Thyroid gland (tissue), 4 donors: ENCODE measurements at regions not wholly inside any gene's neighbourhood (a gene's known extent, or its start where the extent isn't known, plus 50 kb on each side); places are given as distances from the start of the nearest gene placed in this dataset.

Source experiments
- DNase-seq, 2 donors: peaks; one replicate each; pipeline ENCODE4 v3.0.0-alpha.2; 2019
- H3K27ac ChIP-seq, 3 donors: fragments of 200-600 bp; sonication (generic); 1 replicate in 2 of 3; 2 replicates in 1 of 3; pipeline ENCODE4 v1.5.1; 2016 to 2019; ENCODE audit warnings: mild to moderate bottlenecking in 1 of 3, moderate library complexity in 1 of 3
- H3K27me3 ChIP-seq: fragments of 200-600 bp; sonication (generic); one replicate; pipeline ENCODE4 v1.5.1; 2019
- H3K36me3 ChIP-seq, 2 donors: fragments of 200-600 bp; sonication (generic); one replicate each; pipeline ENCODE4 v1.5.1; 2016 to 2019
- H3K4me1 ChIP-seq, 2 donors: fragments of 200-600 bp; sonication (generic); one replicate each; pipeline ENCODE4 v1.5.1; 2017 to 2019
- H3K4me3 ChIP-seq, 3 donors: fragments of 200-600 bp; sonication (generic); replicated peaks in 1 of 3; 1 replicate in 2 of 3; 2 replicates in 1 of 3; pipeline ENCODE4 v1.5.1; 2016; ENCODE audit warnings: mild to moderate bottlenecking in 1 of 3
- H3K9me3 ChIP-seq: fragments of 200-600 bp; sonication (generic); one replicate; pipeline ENCODE4 v1.5.1; 2017
- CTCF ChIP-seq, 6 experiments: fragments of 200-600 bp in 3 of 6; fragments of 450-650 bp in 3 of 6; sonication (generic) in 3 of 6; IDR thresholded peaks; one replicate each; pipeline ENCODE4 v1.5.1; 2016 to 2019; ENCODE audit warnings: antibody characterized with exemption in 6 of 6, mild to moderate bottlenecking in 2 of 6, inconsistent platforms in 1 of 6, moderate library complexity in 1 of 6
- POLR2A ChIP-seq, 2 donors: fragments of 450-650 bp; IDR thresholded peaks; one replicate each; pipeline ENCODE4 v1.6.1; 2017; ENCODE audit warnings: antibody characterized with exemption in 2 of 2, mild to moderate bottlenecking in 2 of 2, moderate library complexity in 1 of 2
- WGBS, 2 donors: methylation state at CpG; one replicate each; pipeline ENCODE4 v1.1.5; 2017; 5-methylcytosine and 5-hydroxymethylcytosine counted together
- intact Hi-C: fragments of 100-400 bp; cut with DNase I; formaldehyde crosslinking; loops from one replicate; pipeline ENCODE4 v1.15.1; 2023

- intact Hi-C loops, result no loop called here
- 30 to 52% methylated on average over 4 of the region's 4 CpGs for WGBS, 2 donors
- no peak for TF ChIP-seq POLR2A (IDR thresholded peaks at IDR 0.05)
- TF ChIP-seq CTCF (IDR thresholded peaks at IDR 0.05), result no peak
- no peak for DNase-seq
- Histone ChIP-seq H3K27ac (no peak overlapping the region), H3K4me3 (no peak overlapping the region), H3K4me1 (no peaks in the 10 kb centered on the region), H3K9me3 (no peaks in the 10 kb centered on the region), H3K36me3 (no peaks in the 10 kb centered on the region), H3K27me3 (no peaks in the 10 kb centered on the region)
Observed at GRCh38 chr2:223141606-223142005, 89.6 kb downstream of the KCNE4 start.

GRCh38 chr2:223142118-223142517 lies 90.1 kb downstream of the KCNE4 start:
- no peak overlapping the region for H3K4me3 ChIP-seq
- no peaks in the 10 kb centered on the region for H3K4me1 ChIP-seq
- intact Hi-C loops, result no loop called here
- no peaks in the 10 kb centered on the region for H3K36me3 ChIP-seq
- TF ChIP-seq CTCF (IDR thresholded peaks at IDR 0.05), result no peak
- TF ChIP-seq POLR2A (IDR thresholded peaks at IDR 0.05), result no peak
- WGBS, 2 donors, result 84 to 85% methylated on average over 7 of the region's 7 CpGs
- H3K9me3 ChIP-seq, result no peaks in the 10 kb centered on the region
- H3K27me3 ChIP-seq, result no peaks in the 10 kb centered on the region
- no peak overlapping the region for H3K27ac ChIP-seq
- DNase-seq, result no peak

- no peak overlapping the region for H3K4me3 ChIP-seq
- WGBS, 2 donors, result 88 to 92% methylated on average over 3 of the region's 3 CpGs
- no peak overlapping the region for H3K27ac ChIP-seq
- H3K9me3 ChIP-seq, result no peaks in the 10 kb centered on the region
- no peaks in the 10 kb centered on the region for H3K4me1 ChIP-seq
- no peak for DNase-seq
- no peak for TF ChIP-seq CTCF (IDR thresholded peaks at IDR 0.05)
- no peak for TF ChIP-seq POLR2A (IDR thresholded peaks at IDR 0.05)
- intact Hi-C loops, result no loop called here
- no peaks in the 10 kb centered on the region for H3K27me3 ChIP-seq
- H3K36me3 ChIP-seq, result no peaks in the 10 kb centered on the region
Observed at GRCh38 chr2:223147431-223147830, 95.4 kb downstream of the KCNE4 start.

- 44 to 56% methylated on average over 3 of the region's 3 CpGs for WGBS, 2 donors
- H3K27ac ChIP-seq, result no peak overlapping the region
- H3K4me1 ChIP-seq, result no peaks in the 10 kb centered on the region
- intact Hi-C loops, result no loop called here
- H3K9me3 ChIP-seq, result no peaks in the 10 kb centered on the region
- DNase-seq, result no peak
- no peak for TF ChIP-seq POLR2A (IDR thresholded peaks at IDR 0.05)
- no peak for TF ChIP-seq CTCF (IDR thresholded peaks at IDR 0.05)
- no peak overlapping the region for H3K4me3 ChIP-seq
- H3K27me3 ChIP-seq, result no peaks in the 10 kb centered on the region
- H3K36me3 ChIP-seq, result no peaks in the 10 kb centered on the region
Observed at GRCh38 chr2:223148516-223148915, 96.5 kb downstream of the KCNE4 start.

DNA sequence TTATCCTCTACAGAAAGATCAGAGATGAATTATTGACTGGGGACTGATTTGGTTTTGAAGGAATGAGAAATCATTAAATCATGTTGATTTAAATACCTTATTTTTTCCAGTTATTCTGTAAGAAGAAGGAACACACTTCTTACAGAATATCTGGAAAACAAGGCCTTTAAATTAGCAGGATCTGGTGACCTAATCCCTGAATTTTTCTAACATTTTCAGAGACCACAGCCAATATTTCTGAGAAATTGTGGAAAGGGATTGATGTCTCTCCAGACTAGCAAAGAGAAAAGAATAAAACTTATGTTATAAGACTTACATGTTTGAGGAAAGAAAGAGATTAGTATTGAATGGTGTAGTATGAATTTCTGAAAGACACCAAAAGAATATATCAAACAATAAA lies 104.0 kb downstream of the KCNE4 start:
- Histone ChIP-seq H3K27me3 (no peaks in the 10 kb centered on the region), H3K36me3 (no peaks in the 10 kb centered on the region), H3K9me3 (no peaks in the 10 kb centered on the region), H3K4me3 (no peak overlapping the region), H3K27ac (no peak overlapping the region), H3K4me1 (no peaks in the 10 kb centered on the region)
- DNase-seq, result no peak
- intact Hi-C loops, result no loop called here
- no peak for TF ChIP-seq POLR2A (IDR thresholded peaks at IDR 0.05)
- no peak for TF ChIP-seq CTCF (IDR thresholded peaks at IDR 0.05)
